ENCODE measurements at regions not wholly inside any gene's neighbourhood (a gene's known extent, or its start where the extent isn't known, plus 50 kb on each side); places are given as distances from the start of the nearest gene placed in this dataset.

DNA sequence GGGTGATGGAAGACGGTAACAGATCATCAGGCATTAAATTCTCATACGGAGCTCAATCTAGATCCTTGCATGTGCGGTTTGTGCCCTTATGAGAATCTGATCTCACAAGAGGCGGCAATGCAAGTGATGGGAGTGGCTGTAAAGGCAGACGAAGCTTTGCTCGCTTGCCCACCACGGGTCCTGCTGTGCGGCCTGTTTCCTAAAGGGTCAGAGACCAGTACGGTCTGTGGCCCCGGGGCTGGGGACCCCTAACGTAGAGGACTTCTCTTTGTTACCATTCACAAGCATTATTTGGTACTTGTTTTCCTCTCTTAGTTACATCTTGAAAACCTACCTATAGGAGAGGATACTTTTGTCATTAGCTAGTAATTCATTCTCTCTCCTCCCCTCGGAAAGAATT is 221.0 kb downstream of the ADAM29 start:
- TF ChIP-seq, protein P1, sequence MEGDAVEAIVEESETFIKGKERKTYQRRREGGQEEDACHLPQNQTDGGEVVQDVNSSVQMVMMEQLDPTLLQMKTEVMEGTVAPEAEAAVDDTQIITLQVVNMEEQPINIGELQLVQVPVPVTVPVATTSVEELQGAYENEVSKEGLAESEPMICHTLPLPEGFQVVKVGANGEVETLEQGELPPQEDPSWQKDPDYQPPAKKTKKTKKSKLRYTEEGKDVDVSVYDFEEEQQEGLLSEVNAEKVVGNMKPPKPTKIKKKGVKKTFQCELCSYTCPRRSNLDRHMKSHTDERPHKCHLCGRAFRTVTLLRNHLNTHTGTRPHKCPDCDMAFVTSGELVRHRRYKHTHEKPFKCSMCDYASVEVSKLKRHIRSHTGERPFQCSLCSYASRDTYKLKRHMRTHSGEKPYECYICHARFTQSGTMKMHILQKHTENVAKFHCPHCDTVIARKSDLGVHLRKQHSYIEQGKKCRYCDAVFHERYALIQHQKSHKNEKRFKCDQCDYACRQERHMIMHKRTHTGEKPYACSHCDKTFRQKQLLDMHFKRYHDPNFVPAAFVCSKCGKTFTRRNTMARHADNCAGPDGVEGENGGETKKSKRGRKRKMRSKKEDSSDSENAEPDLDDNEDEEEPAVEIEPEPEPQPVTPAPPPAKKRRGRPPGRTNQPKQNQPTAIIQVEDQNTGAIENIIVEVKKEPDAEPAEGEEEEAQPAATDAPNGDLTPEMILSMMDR (IDR thresholded peaks at IDR 0.05), result no peak
- TF ChIP-seq POLR2A (IDR thresholded peaks at IDR 0.05), result no peak
- Histone ChIP-seq H3K9me3 (replicated peaks in 1 of 3) (no peaks in the 10 kb centered on the region), H3K4me1 (replicated peaks in 1 of 2) (no peaks in the 10 kb centered on the region), H3K27me3 (no peaks in the 10 kb centered on the region), H3K36me3 (replicated peaks in 1 of 2) (no peaks in the 10 kb centered on the region), H3K4me3 (no peak overlapping the region), H3K27ac (no peak overlapping the region)
- intact Hi-C loops (cut with DNase I), result no loop called here
- 74 to 88% (median 85%) methylated on average over 12 of the region's 12 CpGs for WGBS, 4 donors
- no peak for DNase-seq

DNA sequence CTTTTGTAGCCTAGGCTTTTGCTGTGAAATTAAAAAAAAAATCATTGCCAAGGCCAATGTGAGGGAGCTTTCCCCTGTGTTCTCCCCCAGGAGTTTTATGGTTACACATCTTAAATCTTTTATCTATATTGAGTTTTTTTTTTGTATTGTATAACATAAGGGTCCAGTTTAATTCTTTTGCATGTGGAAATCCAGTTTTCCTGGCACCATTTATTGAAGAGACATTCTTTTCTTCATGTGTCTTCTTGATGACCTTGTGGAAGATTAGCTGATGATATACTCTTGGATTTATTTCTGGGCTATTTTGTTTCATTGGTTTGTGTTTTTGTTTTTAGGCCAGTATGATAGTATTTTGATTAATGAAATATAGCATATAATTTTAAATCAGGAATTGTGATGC is 225.0 kb downstream of the ADAM29 start:
- Histone ChIP-seq H3K36me3 (replicated peaks in 1 of 2) (no peaks in the 10 kb centered on the region), H3K4me3 (no peak overlapping the region), H3K27ac (no peak overlapping the region), H3K4me1 (replicated peaks in 1 of 2) (no peaks in the 10 kb centered on the region), H3K27me3 (no peaks in the 10 kb centered on the region), H3K9me3 (replicated peaks in 1 of 3) (no peaks in the 10 kb centered on the region)
- TF ChIP-seq, protein P1 (IDR thresholded peaks at IDR 0.05), result no peak
- TF ChIP-seq POLR2A (IDR thresholded peaks at IDR 0.05), result no peak
- intact Hi-C loops (cut with DNase I), result no loop called here
- DNase-seq, result no peak

GRCh38 chr4:175146799-175147198 is 228.6 kb downstream of the ADAM29 start:
- H3K27ac ChIP-seq, result no peak overlapping the region
- no peak overlapping the region for H3K4me3 ChIP-seq
- 81 to 92% (median 87%) methylated on average over 12 to 14 of the region's 14 CpGs for WGBS, 4 donors
- H3K36me3 ChIP-seq (replicated peaks in 1 of 2), result no peaks in the 10 kb centered on the region
- DNase-seq, result no peak
- no peak for TF ChIP-seq POLR2A (IDR thresholded peaks at IDR 0.05)
- TF ChIP-seq, protein P1 (IDR thresholded peaks at IDR 0.05), result no peak
- H3K4me1 ChIP-seq (replicated peaks in 1 of 2), result no peaks in the 10 kb centered on the region
- intact Hi-C loops (cut with DNase I), result no loop called here
- no peaks in the 10 kb centered on the region for H3K9me3 ChIP-seq (replicated peaks in 1 of 3)
- no peaks in the 10 kb centered on the region for H3K27me3 ChIP-seq

DNA sequence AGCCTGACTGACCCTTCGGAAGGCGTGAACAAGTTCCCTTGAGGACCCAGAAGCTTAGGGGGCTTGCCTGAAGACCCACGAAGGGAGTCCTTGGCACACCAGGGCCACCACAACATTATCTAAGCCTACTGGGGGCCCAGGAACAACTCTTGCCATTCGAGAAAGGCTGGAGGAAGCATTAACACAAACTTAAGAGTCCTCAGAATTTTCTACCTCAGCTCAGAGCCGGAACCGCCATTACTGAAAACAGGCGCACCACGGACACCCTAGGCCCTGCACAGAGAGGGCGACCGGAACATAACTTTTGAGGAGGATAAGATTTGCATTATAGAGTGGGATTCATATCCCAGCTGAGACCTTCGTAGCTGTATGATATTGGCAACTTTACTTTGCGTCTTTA is 229.1 kb downstream of the ADAM29 start:
- H3K4me1 ChIP-seq (replicated peaks in 1 of 2), result no peaks in the 10 kb centered on the region
- no peak for DNase-seq
- no peak overlapping the region for H3K4me3 ChIP-seq
- no peaks in the 10 kb centered on the region for H3K36me3 ChIP-seq (replicated peaks in 1 of 2)
- no peaks in the 10 kb centered on the region for H3K9me3 ChIP-seq (replicated peaks in 1 of 3)
- no peaks in the 10 kb centered on the region for H3K27me3 ChIP-seq
- no peak overlapping the region for H3K27ac ChIP-seq
- TF ChIP-seq POLR2A (IDR thresholded peaks at IDR 0.05), result no peak
- 74 to 88% (median 78%) methylated on average over 9 to 12 of the region's 12 CpGs for WGBS, 4 donors
- intact Hi-C loops (cut with DNase I), result no loop called here

DNA sequence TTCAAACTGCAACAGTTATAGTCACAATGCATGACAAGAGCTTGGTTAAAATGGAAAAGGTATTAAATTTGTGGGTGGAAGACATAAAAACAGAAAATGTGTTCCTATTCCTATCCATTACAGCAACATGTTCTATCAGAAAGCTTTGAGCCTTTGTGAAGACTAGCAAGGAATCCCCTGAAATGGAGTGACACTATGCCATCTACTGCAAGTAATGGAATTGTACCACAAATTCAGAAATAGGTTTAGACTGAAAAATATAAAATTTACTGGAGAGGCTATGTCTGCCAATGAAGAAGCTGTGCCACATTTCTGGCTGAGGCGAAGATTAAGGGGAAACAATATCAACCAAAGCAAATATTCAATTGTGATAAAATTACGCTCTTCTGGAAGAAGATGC is 247.9 kb downstream of the ADAM29 start:
- Histone ChIP-seq H3K4me1 (replicated peaks in 1 of 2) (no peaks in the 10 kb centered on the region), H3K36me3 (replicated peaks in 1 of 2) (no peaks in the 10 kb centered on the region), H3K27me3 (no peaks in the 10 kb centered on the region), H3K4me3 (no peak overlapping the region), H3K27ac (no peak overlapping the region), H3K9me3 (replicated peaks in 1 of 3) (no peaks in the 10 kb centered on the region)
- WGBS, 4 donors, result 67 to 82% (median 78%) methylated on average over 2 of the region's 2 CpGs
- TF ChIP-seq, protein P1 (IDR thresholded peaks at IDR 0.05), result no peak
- TF ChIP-seq POLR2A (IDR thresholded peaks at IDR 0.05), result no peak
- DNase-seq, result no peak
- intact Hi-C loops (cut with DNase I), result no loop called here

Measured in adrenal gland (tissue), 9 donors.